ENCODE measurements at regions not wholly inside any gene's neighbourhood (a gene's known extent, or its start where the extent isn't known, plus 50 kb on each side); places are given as distances from the start of the nearest gene placed in this dataset.

- 63 to 74% (median 66%) methylated on average over 1 of the region's 1 CpG for WGBS, 4 donors
- intact Hi-C loops (cut with DNase I) = no loop called here
- Histone ChIP-seq H3K4me3 (no peak overlapping the region), H3K9me3 (peaks cover 0 to 6% (median 0%) of the 10 kb centered on the region in 12 donors), H3K27me3 (no peaks in the 10 kb centered on the region), H3K4me1 (no peaks in the 10 kb centered on the region), H3K36me3 (no peaks in the 10 kb centered on the region), H3K27ac (no peak overlapping the region)
- TF ChIP-seq CTCF (IDR thresholded peaks at IDR 0.05) (no peak), POLR2A (IDR thresholded peaks at IDR 0.05) (no peak)
- no peak for DNase-seq
- no peak for ATAC-seq
Observed at GRCh38 chr7:125780153-125780552, 850.5 kb upstream of the POT1 start.

- H3K36me3 ChIP-seq = no peaks in the 10 kb centered on the region
- no peaks in the 10 kb centered on the region for H3K4me1 ChIP-seq
- H3K27ac ChIP-seq = no peak overlapping the region
- H3K9me3 ChIP-seq = no peaks in the 10 kb centered on the region
- intact Hi-C loops (cut with DNase I) = no loop called here
- WGBS, 4 donors = 51 to 68% (median 62%) methylated on average over 4 of the region's 4 CpGs
- no peak for ATAC-seq
- DNase-seq = no peak
- H3K4me3 ChIP-seq = no peak overlapping the region
- no peaks in the 10 kb centered on the region for H3K27me3 ChIP-seq
- TF ChIP-seq CTCF (IDR thresholded peaks at IDR 0.05) (no peak), POLR2A (IDR thresholded peaks at IDR 0.05) (no peak)
Observed at GRCh38 chr7:125775317-125775716, 845.7 kb upstream of the POT1 start.

GRCh38 chr7:125773113-125773785 is 843.6 kb upstream of the POT1 start:
- DNase-seq (no peak), ATAC-seq (no peak)
- 49 to 73% (median 69%) methylated on average over 19 of the region's 19 CpGs for WGBS, 4 donors
- no peaks in the 10 kb centered on the region for H3K36me3 ChIP-seq
- no peaks in the 10 kb centered on the region for H3K27me3 ChIP-seq
- no peak overlapping the region for H3K27ac ChIP-seq
- intact Hi-C loops (cut with DNase I) = no loop called here
- no peak overlapping the region for H3K4me3 ChIP-seq
- TF ChIP-seq POLR2A (IDR thresholded peaks at IDR 0.05) = no peak
- TF ChIP-seq CTCF (IDR thresholded peaks at IDR 0.05) = no peak
- no peaks in the 10 kb centered on the region for H3K4me1 ChIP-seq
- H3K9me3 ChIP-seq = no peaks in the 10 kb centered on the region

- no peak for DNase-seq
- intact Hi-C loops (cut with DNase I) = no loop called here
- no peaks in the 10 kb centered on the region for H3K27me3 ChIP-seq
- peaks cover 0 to 8% (median 0%) of the 10 kb centered on the region in 12 donors for H3K9me3 ChIP-seq
- H3K36me3 ChIP-seq = no peaks in the 10 kb centered on the region
- TF ChIP-seq CTCF (IDR thresholded peaks at IDR 0.05) (no peak), POLR2A (IDR thresholded peaks at IDR 0.05) (no peak)
- H3K27ac ChIP-seq = no peak overlapping the region
- H3K4me1 ChIP-seq = no peaks in the 10 kb centered on the region
- no peak overlapping the region for H3K4me3 ChIP-seq
- ATAC-seq = no peak
Observed at GRCh38 chr7:125747966-125748365, 818.3 kb upstream of the POT1 start.
